Smooth muscle cell (in vitro differentiated cells): ENCODE measurements at regions not wholly inside any gene's neighbourhood (a gene's known extent, or its start where the extent isn't known, plus 50 kb on each side); places are given as distances from the start of the nearest gene placed in this dataset.

Experiments
- DNase-seq: peaks from one replicate; lab custom pipeline; 2025; ENCODE audit not compliant: unreplicated experiment; lab: John Stamatoyannopoulos, UW
- H2AFZ ChIP-seq: fragments of 200-600 bp; sonication (generic); 2 replicates; pipeline ENCODE4 v1.6.0; 2016; ENCODE audit warnings: antibody characterized with exemption, low read depth, mild to moderate bottlenecking
- H3F3A ChIP-seq: fragments of 200-600 bp; sonication (generic); 2 replicates; pipeline ENCODE4 v1.6.0; 2017; ENCODE audit warnings: antibody characterized with exemption, low read depth
- H3K27ac ChIP-seq: fragments of 200-600 bp; sonication (generic); 2 replicates; pipeline ENCODE4 v1.5.1; 2016; ENCODE audit warnings: low read depth, mild to moderate bottlenecking
- H3K27me3 ChIP-seq: fragments of 200-600 bp; sonication (generic); 2 replicates; pipeline ENCODE4 v1.6.1; 2016; ENCODE audit warnings: low read depth, mild to moderate bottlenecking
- H3K36me3 ChIP-seq: fragments of 200-600 bp; sonication (generic); 2 replicates; pipeline ENCODE4 v1.5.1; 2016; ENCODE audit warnings: low read depth
- H3K4me1 ChIP-seq: fragments of 200-600 bp; sonication (generic); 2 replicates; pipeline ENCODE4 v1.5.1; 2016; ENCODE audit warnings: low read depth
- H3K4me2 ChIP-seq: fragments of 200-600 bp; sonication (generic); 2 replicates; pipeline ENCODE4 v1.6.0; 2016; ENCODE audit warnings: mild to moderate bottlenecking
- H3K4me3 ChIP-seq: fragments of 200-600 bp; sonication (generic); 2 replicates; pipeline ENCODE4 v1.5.1; 2016; ENCODE audit warnings: mild to moderate bottlenecking
- H3K79me2 ChIP-seq: fragments of 200-600 bp; sonication (generic); 2 replicates; pipeline ENCODE4 v1.6.0; 2016; ENCODE audit warnings: low read depth, mild to moderate bottlenecking
- H3K9ac ChIP-seq: fragments of 200-600 bp; sonication (generic); 2 replicates; pipeline ENCODE4 v1.6.0; 2016; ENCODE audit warnings: low read depth
- H3K9me3 ChIP-seq: fragments of 200-600 bp; sonication (generic); replicated peaks from 2 replicates; pipeline ENCODE4 v1.5.1; 2016; ENCODE audit warnings: low read depth
- H4K20me1 ChIP-seq: fragments of 200-600 bp; sonication (generic); 2 replicates; pipeline ENCODE4 v1.6.0; 2016; ENCODE audit warnings: low read depth
- WGBS: methylation state at CpG from one replicate; pipeline ENCODE4 v1.1.7; 2016; ENCODE audit warnings: low lambda C conversion rate; 5-methylcytosine and 5-hydroxymethylcytosine counted together
- TF ChIP-seq, protein P1 (sequence below): fragments of 200-600 bp; sonication (generic); IDR thresholded peaks from 2 replicates; pipeline ENCODE4 v1.5.1; 2017; ENCODE audit warnings: borderline replicate concordance, mild to moderate bottlenecking, antibody characterized with exemption; ENCODE audit not compliant: insufficient read depth, poor library complexity, severe bottlenecking

DNA sequence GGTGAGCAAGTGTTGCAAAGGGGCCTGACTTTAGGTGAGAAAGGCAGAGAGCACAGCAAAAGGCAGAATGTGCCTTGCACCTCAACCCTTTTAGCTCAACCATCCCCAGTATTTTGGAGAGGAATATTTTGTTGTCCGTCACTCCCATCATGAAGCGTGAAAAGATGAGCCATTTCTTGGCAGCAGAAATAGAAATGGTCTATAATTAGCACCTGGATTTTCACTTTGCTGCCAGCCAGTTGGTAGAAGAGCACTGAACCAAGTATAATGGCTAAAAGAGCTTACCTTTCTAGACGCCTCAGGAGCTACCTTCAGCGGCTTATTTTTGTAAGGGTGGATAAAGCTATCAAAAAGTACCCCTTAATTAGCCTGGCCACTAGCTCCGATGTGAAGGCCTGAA lies 406.7 kb downstream of the OCA2 start:
- no peaks in the 10 kb centered on the region for H4K20me1 ChIP-seq
- no peaks in the 10 kb centered on the region for H3K36me3 ChIP-seq
- peaks cover 3% of the 10 kb centered on the region for H3F3A ChIP-seq
- H3K4me1 ChIP-seq: peaks cover 13% of the 10 kb centered on the region
- no peak overlapping the region for H3K27ac ChIP-seq
- no peaks in the 10 kb centered on the region for H3K79me2 ChIP-seq
- DNase-seq: no peak
- no peaks in the 10 kb centered on the region for H3K27me3 ChIP-seq
- H3K4me2 ChIP-seq: no peak overlapping the region
- H2AFZ ChIP-seq: no peak overlapping the region
- H3K9ac ChIP-seq: no peak overlapping the region
- H3K4me3 ChIP-seq: no peak overlapping the region
- H3K9me3 ChIP-seq: no peaks in the 10 kb centered on the region
- 97% methylated on average over 5 of the region's 5 CpGs for WGBS
- TF ChIP-seq, protein P1, sequence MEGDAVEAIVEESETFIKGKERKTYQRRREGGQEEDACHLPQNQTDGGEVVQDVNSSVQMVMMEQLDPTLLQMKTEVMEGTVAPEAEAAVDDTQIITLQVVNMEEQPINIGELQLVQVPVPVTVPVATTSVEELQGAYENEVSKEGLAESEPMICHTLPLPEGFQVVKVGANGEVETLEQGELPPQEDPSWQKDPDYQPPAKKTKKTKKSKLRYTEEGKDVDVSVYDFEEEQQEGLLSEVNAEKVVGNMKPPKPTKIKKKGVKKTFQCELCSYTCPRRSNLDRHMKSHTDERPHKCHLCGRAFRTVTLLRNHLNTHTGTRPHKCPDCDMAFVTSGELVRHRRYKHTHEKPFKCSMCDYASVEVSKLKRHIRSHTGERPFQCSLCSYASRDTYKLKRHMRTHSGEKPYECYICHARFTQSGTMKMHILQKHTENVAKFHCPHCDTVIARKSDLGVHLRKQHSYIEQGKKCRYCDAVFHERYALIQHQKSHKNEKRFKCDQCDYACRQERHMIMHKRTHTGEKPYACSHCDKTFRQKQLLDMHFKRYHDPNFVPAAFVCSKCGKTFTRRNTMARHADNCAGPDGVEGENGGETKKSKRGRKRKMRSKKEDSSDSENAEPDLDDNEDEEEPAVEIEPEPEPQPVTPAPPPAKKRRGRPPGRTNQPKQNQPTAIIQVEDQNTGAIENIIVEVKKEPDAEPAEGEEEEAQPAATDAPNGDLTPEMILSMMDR: no peak

DNA sequence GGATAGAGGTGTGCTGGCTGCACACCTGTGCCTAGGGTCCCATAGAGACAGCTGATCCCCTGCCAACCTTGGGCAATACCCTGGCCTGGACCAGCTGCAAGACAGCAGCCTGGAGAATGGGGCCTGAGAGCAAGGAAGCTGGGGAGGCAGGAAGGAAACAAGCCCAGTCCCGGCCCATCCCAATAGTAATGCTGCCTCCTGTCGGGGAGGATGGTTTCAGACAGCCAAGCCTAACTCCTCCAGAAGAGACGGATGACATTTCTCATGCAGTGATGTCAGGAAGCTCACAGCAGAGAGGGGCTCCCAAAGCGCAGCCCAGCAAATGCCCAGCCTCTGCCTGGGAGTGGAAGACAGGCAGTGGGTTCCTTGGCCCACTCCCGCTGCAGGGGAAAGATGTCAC lies 408.8 kb downstream of the OCA2 start:
- WGBS: 77% methylated on average over 5 of the region's 5 CpGs
- Histone ChIP-seq H2AFZ (no peak overlapping the region), H3F3A (no peaks in the 10 kb centered on the region), H3K9ac (no peak overlapping the region), H3K9me3 (no peaks in the 10 kb centered on the region), H3K79me2 (no peaks in the 10 kb centered on the region), H3K27me3 (no peaks in the 10 kb centered on the region), H3K27ac (no peak overlapping the region), H3K36me3 (no peaks in the 10 kb centered on the region), H3K4me1 (peaks cover 13% of the 10 kb centered on the region), H3K4me2 (no peak overlapping the region), H4K20me1 (no peaks in the 10 kb centered on the region), H3K4me3 (no peak overlapping the region)
- TF ChIP-seq, protein P1: no peak
- DNase-seq: no peak

DNA sequence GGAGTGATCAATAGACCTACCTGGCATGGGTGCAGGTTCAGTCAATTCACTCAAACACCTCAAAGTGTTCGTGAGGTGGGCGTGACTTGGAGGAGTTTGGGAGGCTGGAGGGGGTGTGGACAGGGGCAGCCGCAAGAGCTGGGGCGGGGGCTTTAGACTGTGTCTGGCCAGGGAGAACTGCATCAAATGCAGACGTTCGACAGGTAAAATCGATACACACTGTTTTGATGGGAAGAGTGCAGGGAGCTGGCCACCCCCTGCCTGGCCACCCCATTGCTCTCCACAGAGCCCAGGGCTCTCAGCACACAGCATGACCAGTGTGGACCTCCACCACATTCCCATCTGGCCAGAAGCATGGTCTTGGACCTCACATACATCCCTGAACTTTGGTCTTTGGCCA lies 412.1 kb downstream of the OCA2 start:
- H3K9me3 ChIP-seq: no peaks in the 10 kb centered on the region
- no peaks in the 10 kb centered on the region for H3K36me3 ChIP-seq
- peaks cover 4% of the 10 kb centered on the region for H3K4me1 ChIP-seq
- H3K9ac ChIP-seq: peak overlapping the region; percentile 26
- no peaks in the 10 kb centered on the region for H4K20me1 ChIP-seq
- no peaks in the 10 kb centered on the region for H3F3A ChIP-seq
- H3K27me3 ChIP-seq: no peaks in the 10 kb centered on the region
- H2AFZ ChIP-seq: no peak overlapping the region
- TF ChIP-seq, protein P1: no peak
- H3K4me2 ChIP-seq: peak overlapping the region; percentile 48
- no peak overlapping the region for H3K4me3 ChIP-seq
- no peak for DNase-seq
- WGBS: 90% methylated on average over 7 of the region's 7 CpGs
- H3K27ac ChIP-seq: peak overlapping the region; percentile 67
- H3K79me2 ChIP-seq: no peaks in the 10 kb centered on the region

DNA sequence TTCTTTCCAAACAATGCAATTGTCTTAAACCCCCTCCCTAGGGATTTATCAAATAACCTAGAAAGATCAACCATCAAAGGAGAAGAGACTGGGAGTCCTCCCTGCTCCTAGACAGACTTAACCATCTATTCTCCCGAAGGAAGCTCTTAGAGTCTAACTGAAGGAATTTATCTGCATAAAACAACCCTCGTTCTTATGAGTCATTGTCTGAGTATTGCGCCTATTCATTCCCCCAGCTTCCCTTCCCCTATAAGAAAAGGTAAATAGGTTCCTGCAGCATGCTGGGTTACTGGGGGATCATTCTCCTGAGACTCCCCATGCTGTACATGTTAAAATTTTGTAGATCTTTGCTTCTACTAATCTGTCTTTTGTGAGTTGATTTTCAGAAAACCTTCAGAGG lies 412.7 kb downstream of the OCA2 start:
- Histone ChIP-seq H3K36me3 (no peaks in the 10 kb centered on the region), H3F3A (no peaks in the 10 kb centered on the region), H4K20me1 (no peaks in the 10 kb centered on the region), H3K27ac (peak overlapping the region; percentile 67), H3K4me2 (peak overlapping the region; percentile 48), H3K27me3 (no peaks in the 10 kb centered on the region), H3K79me2 (no peaks in the 10 kb centered on the region), H3K9me3 (no peaks in the 10 kb centered on the region), H3K9ac (peak overlapping the region; percentile 26), H3K4me1 (peaks cover 4% of the 10 kb centered on the region), H2AFZ (peak overlapping the region; percentile 65), H3K4me3 (no peak overlapping the region)
- WGBS: 15% methylated on average over 3 of the region's 3 CpGs
- TF ChIP-seq, protein P1: no peak
- DNase-seq: no peak
